Neural progenitor cell (in vitro differentiated cells): ENCODE measurements at regions not wholly inside any gene's neighbourhood (a gene's known extent, or its start where the extent isn't known, plus 50 kb on each side); places are given as distances from the start of the nearest gene placed in this dataset.

Experiments used
- CTCF ChIP-seq: fragments of 200-600 bp; sonication (generic); IDR thresholded peaks from 2 replicates; pipeline ENCODE4 v1.5.1; 2017; ENCODE audit warnings: antibody characterized with exemption, mild to moderate bottlenecking
- EZH2 ChIP-seq: fragments of 200-600 bp; sonication (generic); IDR thresholded peaks from 2 replicates; pipeline ENCODE4 v1.6.1; 2017; ENCODE audit warnings: antibody characterized with exemption, mild to moderate bottlenecking, moderate library complexity

GRCh38 chr7:81393018-81393417 is 376.8 kb downstream of the HGF start:
- TF ChIP-seq CTCF: no peak
- no peak for TF ChIP-seq EZH2
